ENCODE measurements at regions not wholly inside any gene's neighbourhood (a gene's known extent, or its start where the extent isn't known, plus 50 kb on each side); places are given as distances from the start of the nearest gene placed in this dataset.
"Not testable (repeated sequence)": the region's sequence is repeated elsewhere in the genome, so short reads cannot be mapped to it uniquely, and the experiment has no call there.

GRCh38 chr10:20406281-20407104 lies 490.6 kb downstream of the NEBL start:
- DNase-seq (ENCODE audit: low spot score) = no peak

GRCh38 chr10:20405761-20406160 lies 491.4 kb downstream of the NEBL start:
- no peak for DNase-seq (ENCODE audit: low spot score)

DNA sequence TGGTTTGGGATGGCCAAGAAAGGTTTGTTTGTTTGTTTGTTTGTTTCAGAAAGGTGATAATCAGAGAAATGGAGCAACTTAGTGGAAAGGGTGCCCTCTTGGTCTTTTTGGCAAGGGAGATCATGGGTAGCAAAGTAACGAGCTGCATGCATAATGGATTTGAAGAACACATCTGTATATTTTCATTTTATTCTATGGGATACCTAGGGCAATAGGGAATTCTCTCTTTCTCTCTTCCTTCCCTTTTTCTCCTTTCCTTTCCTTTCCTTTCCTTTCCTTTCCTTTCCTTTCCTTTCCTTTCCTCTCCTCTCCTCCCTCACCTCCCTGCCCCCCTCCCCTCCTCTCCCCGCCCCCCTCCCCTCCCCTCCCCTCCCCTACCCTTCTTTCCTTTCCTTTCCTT lies 492.1 kb downstream of the NEBL start:
- DNase-seq (ENCODE audit: low spot score) = no peak

DNA sequence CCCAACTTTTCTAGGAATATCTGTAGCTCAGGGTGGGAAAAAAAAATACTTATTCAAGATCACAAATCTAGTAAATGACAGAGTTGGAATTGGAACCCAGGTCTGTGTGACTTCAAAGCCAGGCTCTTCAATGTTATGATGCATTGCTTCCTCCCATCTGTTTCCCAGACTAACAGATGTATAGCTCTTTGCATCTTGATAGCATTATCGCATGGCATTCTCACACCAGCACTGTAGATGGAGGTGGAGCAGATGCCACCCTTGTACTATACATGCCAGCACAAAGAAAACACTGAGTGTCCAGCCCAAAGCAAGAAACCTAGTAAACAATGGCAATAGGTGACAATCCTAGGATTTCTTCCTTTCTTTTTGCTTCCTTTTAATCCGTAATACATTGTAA lies 497.3 kb downstream of the NEBL start:
- DNase-seq (ENCODE audit: low spot score) = no peak

DNA sequence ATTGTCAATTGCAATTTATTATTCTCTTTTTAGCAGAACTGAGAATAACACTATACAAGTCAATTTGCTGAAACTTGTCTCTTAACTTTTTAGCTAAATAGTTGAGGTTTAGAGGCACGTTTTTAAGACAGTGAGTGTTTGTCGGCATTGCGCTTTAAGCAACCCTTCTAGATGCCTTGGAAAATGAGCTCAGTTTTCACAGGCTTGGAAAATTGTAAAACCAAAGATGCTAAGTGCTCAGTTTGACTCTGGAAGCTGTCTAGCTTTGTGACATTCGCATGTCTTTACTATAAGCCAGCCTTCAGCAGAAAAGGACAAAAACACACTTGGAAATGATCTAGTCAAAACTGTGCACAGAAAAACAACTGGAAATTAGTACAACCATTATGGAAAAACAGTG lies 500.4 kb downstream of the NEBL start:
- no peak for DNase-seq (ENCODE audit: low spot score)

DNA sequence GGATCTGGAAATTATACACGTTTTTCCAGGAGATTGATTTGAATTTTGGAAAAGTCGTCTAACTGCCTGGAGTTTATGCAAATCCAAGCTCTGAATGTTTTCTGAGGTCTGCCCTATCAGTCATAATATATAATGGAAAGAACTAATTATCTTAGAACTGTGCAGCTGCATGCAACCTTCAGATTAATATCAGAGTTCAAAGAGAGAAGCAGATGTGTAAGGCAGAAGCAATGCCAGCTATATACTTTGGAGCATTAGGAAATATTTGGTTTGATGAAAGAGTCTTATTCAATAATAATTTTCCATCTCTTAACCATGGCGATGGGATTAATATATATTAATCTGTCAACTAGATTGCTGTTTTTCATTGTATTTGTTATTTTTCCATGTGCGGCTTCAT lies 500.9 kb downstream of the NEBL start:
- no peak for DNase-seq (ENCODE audit: low spot score)

DNA sequence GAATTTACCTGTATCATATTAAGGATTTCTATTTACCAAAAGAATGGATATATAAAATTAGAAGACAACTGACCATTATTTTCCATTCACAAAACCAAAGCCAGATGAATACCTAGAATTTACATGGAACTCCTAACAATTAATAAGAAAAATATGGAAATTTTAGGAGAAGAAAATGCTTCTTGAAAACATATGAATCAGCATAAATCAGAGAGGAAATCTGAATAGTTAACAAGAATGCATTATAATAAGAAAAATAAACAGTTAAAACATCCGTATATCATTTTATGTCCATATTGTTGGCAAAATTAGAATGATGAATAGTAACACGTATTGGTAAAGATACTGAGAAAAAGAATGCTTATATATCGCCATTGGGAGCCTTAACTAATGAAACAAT lies 505.5 kb downstream of the NEBL start:
- no peak for DNase-seq (ENCODE audit: low spot score)

- no peak for DNase-seq (ENCODE audit: low spot score)
Measured at GRCh38 chr10:20381761-20382160, 515.4 kb downstream of the NEBL start.

DNA sequence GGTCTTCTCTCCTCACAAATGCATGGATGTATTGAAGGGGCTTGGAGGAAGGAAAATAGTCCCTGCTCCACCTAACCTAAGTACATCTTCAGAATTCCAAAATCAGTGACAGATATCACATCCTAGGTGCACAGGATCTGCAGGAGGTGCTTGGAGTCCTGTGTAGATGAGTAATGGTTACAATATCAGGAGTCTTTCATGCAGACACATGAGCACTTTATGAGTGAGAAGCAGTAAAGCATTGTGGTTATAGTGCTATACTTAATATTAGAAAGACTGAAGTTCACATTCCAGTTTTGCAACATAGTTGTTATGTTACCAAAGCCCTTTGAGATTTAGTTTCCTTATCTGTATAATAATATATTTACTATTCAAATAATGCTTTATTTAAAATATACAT lies 516.7 kb downstream of the NEBL start:
- no peak for DNase-seq (ENCODE audit: low spot score)

- DNase-seq (ENCODE audit: low spot score) = no peak
Measured at GRCh38 chr10:20372748-20373147, 524.4 kb downstream of the NEBL start.

- not testable (repeated sequence) for DNase-seq (ENCODE audit: low spot score)
Measured at GRCh38 chr10:20370977-20371533, 526.1 kb downstream of the NEBL start.

- peak; percentile 5 for DNase-seq (ENCODE audit: low spot score)
Measured at GRCh38 chr10:20369863-20370736, 527.0 kb downstream of the NEBL start.

GRCh38 chr10:20363684-20364083 lies 533.4 kb downstream of the NEBL start:
- no peak for DNase-seq (ENCODE audit: low spot score)

GRCh38 chr10:20355915-20356314 lies 539.7 kb downstream of the PLXDC2 start:
- DNase-seq (ENCODE audit: low spot score) = no peak

GRCh38 chr10:20355011-20355410 lies 538.8 kb downstream of the PLXDC2 start:
- DNase-seq (ENCODE audit: low spot score) = no peak

DNA sequence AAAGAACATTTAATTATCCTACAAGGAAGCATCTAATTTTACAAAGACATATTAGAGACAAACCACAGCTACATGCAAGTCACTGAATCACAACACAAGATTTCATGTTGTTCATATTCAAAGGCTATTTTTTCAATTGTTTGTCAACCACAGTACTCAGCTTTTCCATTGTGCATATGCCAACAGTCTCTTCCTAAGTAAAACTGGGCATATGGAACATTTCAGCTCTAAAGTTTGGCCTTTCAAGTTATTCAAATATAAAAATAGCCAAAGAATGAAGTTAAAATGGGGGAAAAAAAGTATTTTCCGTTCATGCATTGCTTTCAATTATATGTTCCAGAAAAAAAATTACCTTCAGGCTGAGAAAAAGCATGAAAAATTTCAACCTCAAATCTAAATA lies 537.9 kb downstream of the PLXDC2 start:
- DNase-seq (ENCODE audit: low spot score) = no peak

- DNase-seq (ENCODE audit: low spot score) = no peak
Measured at GRCh38 chr10:20350509-20350908, 534.3 kb downstream of the PLXDC2 start.

GRCh38 chr10:20343036-20343435 lies 526.8 kb downstream of the PLXDC2 start:
- no peak for DNase-seq (ENCODE audit: low spot score)
